ENCODE measurements at regions not wholly inside any gene's neighbourhood (a gene's known extent, or its start where the extent isn't known, plus 50 kb on each side); places are given as distances from the start of the nearest gene placed in this dataset.

DNA sequence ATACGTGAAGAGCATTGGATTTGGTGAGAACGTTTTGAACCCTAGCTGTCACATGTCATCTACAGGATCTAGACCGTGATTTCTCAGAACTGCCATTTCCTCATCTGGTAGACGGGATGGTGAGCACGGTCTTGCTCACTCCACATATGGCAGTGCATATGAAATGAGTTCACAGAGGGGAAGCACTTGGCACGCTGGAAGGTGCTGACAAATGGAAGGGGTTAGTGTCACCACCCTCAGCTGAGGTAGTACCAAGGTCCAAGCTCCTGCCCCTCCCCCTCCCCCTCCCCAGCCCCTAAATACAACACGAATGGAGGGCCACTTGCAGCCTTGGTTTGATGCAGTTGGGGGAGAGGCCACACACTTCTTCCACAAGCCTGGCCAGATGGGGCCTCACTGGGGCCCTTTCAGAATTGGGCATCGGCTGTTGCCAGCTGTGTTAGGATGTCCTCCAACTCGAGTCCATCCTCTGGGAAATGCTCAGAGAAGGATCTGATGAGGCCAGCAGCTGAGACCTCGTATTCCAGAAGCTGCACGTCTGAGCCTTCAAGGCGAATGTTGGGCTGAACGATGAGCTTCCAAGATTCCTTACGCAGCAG lies 322.4 kb downstream of the ANXA1 start:
- TF ChIP-seq CTCF (IDR thresholded peaks at IDR 0.05) (no peak), EZH2 (IDR thresholded peaks at IDR 0.05) (no peak), EZH2phosphoT487 (IDR thresholded peaks at IDR 0.05) (no peak)
